ENCODE measurements at regions not wholly inside any gene's neighbourhood (a gene's known extent, or its start where the extent isn't known, plus 50 kb on each side); places are given as distances from the start of the nearest gene placed in this dataset.

DNA sequence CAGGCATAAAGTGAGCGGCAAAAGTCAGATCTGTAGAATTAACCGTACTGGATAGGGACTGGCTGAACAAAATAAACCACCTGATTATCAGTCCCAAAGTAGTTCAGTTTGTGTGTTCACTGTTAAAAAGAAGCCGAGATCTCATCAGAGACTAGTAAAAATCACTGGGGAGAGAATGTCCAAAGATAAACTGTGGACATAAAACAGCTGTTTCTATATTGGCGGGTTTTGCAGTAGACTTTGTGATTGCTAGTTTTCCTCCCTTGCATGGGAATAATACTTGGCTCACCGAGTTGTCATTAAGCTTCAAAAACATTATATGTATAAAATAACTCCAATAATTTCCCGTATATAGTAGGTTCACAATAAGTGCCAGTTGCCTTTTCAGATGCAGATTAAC lies 114.2 kb upstream of the ID4 start:
- POLR2A ChIA-PET (ENCODE audit: partially characterized antibody) = interaction anchor here (1.5 kb wide), 1 partner anchor 114 kb away, joined by 3 read pairs; no protein-coding TSS in a partner anchor

More for the DNA sequence above, 114.2 kb upstream of the ID4 start:
- TF ChIP-seq CEBPB (IDR thresholded peaks at IDR 0.05; ENCODE audit: low read depth, low read length) (no peak), POLR2AphosphoS5 (IDR thresholded peaks at IDR 0.05; ENCODE audit: low read depth, low read length) (no peak), POLR2A (IDR thresholded peaks at IDR 0.05; ENCODE audit: control extremely low read depth in 1 of 2, low read depth in 2 of 2, low read length in 2 of 2) (no peak)
- Histone ChIP-seq H3K79me2 (ENCODE audit: control insufficient read depth in 1 of 2, insufficient read depth in 2 of 2, low read length in 2 of 2) (no peaks in the 10 kb centered on the region), H3K23me2 (ENCODE audit: low read depth, low read length) (no peaks in the 10 kb centered on the region; the same call in 1 of the 2 replicates), H3K79me1 (ENCODE audit: low read depth, low read length) (no peaks in the 10 kb centered on the region), H3K56ac (replicated peaks; ENCODE audit: insufficient read length, low read depth, low read length) (no peak overlapping the region), H3K4me3 (ENCODE audit: extremely low read depth in 1 of 4, insufficient read depth in 2 of 4, low read depth in 3 of 4, low read length in 4 of 4) (no peak overlapping the region), H3K36me3 (ENCODE audit: control insufficient read depth in 2 of 4, insufficient read depth in 4 of 4, low read length in 3 of 4) (no peaks in the 10 kb centered on the region), H3K14ac (ENCODE audit: insufficient read length) (no peak overlapping the region), H3K9me3 (ENCODE audit: insufficient read depth in 2 of 2, low read depth in 1 of 2, low read length in 1 of 2) (no peaks in the 10 kb centered on the region), H3K4ac (replicated peaks; ENCODE audit: insufficient read length, low read depth, low read length) (no peak overlapping the region), H4K8ac (ENCODE audit: extremely low read depth, insufficient read depth, low read length) (no peak overlapping the region), H3K4me2 (ENCODE audit: insufficient read depth in 1 of 2, low read depth in 2 of 2, low read length in 2 of 2) (no peak overlapping the region), H3K4me1 (replicated peaks in 1 of 4; ENCODE audit: control insufficient read depth in 3 of 4, insufficient read depth in 4 of 4, low read length in 3 of 4) (peaks cover 0 to 3% (median 1%) of the 10 kb centered on the region in 4 experiments; a peak in 3 of 7 replicates), H2BK12ac (ENCODE audit: low read depth, low read length) (no peak overlapping the region), H3K9ac (replicated peaks in 1 of 4; ENCODE audit: extremely low read depth in 1 of 4, low read depth in 3 of 4, low read length in 3 of 4) (no peak overlapping the region), H2BK20ac (ENCODE audit: low read length) (no peak overlapping the region), H3K27me3 (replicated peaks in 1 of 4; ENCODE audit: control insufficient read depth in 3 of 4, extremely low read depth in 1 of 4, insufficient read depth in 3 of 4, low read length in 3 of 4) (no peaks in the 10 kb centered on the region), H3K18ac (ENCODE audit: extremely low read depth, low read length) (no peak overlapping the region), H2BK15ac (ENCODE audit: low read length) (no peak overlapping the region), H4K5ac (ENCODE audit: insufficient read length, low read depth, low read length) (no peak overlapping the region), H2BK120ac (replicated peaks; ENCODE audit: low read depth, low read length) (no peak overlapping the region), H3K27ac (ENCODE audit: low read depth, low read length) (no peak overlapping the region), H2AK5ac (ENCODE audit: low read depth, low read length) (no peak overlapping the region), H3K23ac (ENCODE audit: insufficient read length) (no peak overlapping the region), H4K20me1 (replicated peaks in 1 of 2; ENCODE audit: control insufficient read depth in 1 of 2, insufficient read depth in 2 of 2, low read length in 2 of 2) (no peaks in the 10 kb centered on the region), H4K91ac (replicated peaks; ENCODE audit: insufficient read length, low read length) (no peak overlapping the region), H2BK5ac (ENCODE audit: low read depth, low read length) (no peak overlapping the region), H2AFZ (ENCODE audit: low read length) (no peak overlapping the region)
- CTCF ChIA-PET (ENCODE audit: partially characterized antibody) = interaction anchor here (0.6 kb wide), 1 partner anchor 897 kb away, joined by 4 read pairs; no protein-coding TSS in a partner anchor
- FAIRE-seq = no peak
- no peak for DNase-seq (ENCODE audit: low read depth in 1 of 2, low spot score in 2 of 2)
- 91% methylated on average over 6 of the region's 6 CpGs; no CpG with 5 or more reads in 1 of the 2 experiments for WGBS, 2 experiments (ENCODE audit: extremely low coverage in 1 of 2, insufficient coverage in 1 of 2, insufficient read length in 1 of 2, insufficient replicate concordance in 2 of 2, low coverage in 1 of 2, low lambda C conversion rate in 2 of 2, missing lambda C conversion rate in 1 of 2)

Measured in H1 (cell line).